GM13977 (cell line): ENCODE measurements at regions not wholly inside any gene's neighbourhood (a gene's known extent, or its start where the extent isn't known, plus 50 kb on each side); places are given as distances from the start of the nearest gene placed in this dataset.
"Not testable (repeated sequence)": the region's sequence is repeated elsewhere in the genome, so short reads cannot be mapped to it uniquely, and the experiment has no call there.

Source experiments
- DNase-seq: peaks from one replicate; pipeline ENCODE4 v3.0.0; 2012; ENCODE audit warnings: low spot score
- in situ Hi-C: fragments of 300-500 bp; cut with MboI; formaldehyde crosslinking; loops from one replicate; pipeline ENCODE4 v1.12.0; 2022; ENCODE audit warnings: low sequenced_read_pairs, low pct_unique_long_range_greater_than_20kb, mixed read lengths, inconsistent platforms; ENCODE audit not compliant: unreplicated experiment
- TF ChIP-seq, protein P1 (sequence below): IDR thresholded peaks from 2 replicates; pipeline ENCODE4 v1.5.1; 2012; ENCODE audit warnings: mild to moderate bottlenecking, control low read depth; ENCODE audit not compliant: insufficient read depth; ENCODE audit errors: extremely low read depth, missing control alignments

DNA sequence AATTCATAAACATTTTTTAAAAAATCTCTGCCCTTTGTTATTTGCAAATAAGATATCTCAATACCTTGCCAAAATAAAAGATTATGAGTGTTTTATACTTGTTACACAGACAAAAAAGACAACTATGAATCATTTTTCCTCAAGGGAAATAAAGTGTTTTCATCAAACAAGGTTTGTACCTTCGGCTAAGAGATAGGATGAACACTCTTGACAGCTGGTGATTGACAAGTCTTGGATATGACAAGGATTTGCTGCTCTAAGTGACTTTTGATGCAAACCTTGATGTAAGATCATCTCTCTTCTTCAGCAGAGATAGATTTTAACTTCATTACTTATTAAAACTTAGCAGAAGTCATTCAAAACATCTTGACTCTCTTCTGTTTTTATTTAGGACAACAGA is 514.3 kb upstream of the IRAK1BP1 start:
- in situ Hi-C loops: no loop called here
- no peak for DNase-seq
- TF ChIP-seq, protein P1, sequence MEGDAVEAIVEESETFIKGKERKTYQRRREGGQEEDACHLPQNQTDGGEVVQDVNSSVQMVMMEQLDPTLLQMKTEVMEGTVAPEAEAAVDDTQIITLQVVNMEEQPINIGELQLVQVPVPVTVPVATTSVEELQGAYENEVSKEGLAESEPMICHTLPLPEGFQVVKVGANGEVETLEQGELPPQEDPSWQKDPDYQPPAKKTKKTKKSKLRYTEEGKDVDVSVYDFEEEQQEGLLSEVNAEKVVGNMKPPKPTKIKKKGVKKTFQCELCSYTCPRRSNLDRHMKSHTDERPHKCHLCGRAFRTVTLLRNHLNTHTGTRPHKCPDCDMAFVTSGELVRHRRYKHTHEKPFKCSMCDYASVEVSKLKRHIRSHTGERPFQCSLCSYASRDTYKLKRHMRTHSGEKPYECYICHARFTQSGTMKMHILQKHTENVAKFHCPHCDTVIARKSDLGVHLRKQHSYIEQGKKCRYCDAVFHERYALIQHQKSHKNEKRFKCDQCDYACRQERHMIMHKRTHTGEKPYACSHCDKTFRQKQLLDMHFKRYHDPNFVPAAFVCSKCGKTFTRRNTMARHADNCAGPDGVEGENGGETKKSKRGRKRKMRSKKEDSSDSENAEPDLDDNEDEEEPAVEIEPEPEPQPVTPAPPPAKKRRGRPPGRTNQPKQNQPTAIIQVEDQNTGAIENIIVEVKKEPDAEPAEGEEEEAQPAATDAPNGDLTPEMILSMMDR: no peak

DNA sequence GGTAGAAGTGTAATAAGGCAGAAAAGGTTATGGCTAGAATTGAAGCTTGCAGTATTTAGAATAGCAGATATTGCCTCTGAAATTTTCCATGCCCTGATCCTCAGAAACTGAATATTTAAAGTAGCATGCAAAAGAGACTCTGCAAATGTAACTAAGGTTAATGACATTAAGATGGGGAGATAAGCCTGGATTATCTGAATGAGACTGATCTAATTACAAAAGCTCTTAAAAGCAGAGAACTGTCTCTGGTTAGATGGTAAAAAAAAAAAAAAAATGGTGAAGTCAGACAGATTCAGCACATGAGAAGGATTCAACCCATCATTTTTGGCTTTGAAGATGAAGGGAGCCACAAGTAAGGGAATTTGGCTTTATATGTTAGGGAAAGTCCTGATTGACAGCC is 503.7 kb upstream of the IRAK1BP1 start:
- TF ChIP-seq, protein P1: no peak
- DNase-seq: no peak
- in situ Hi-C loops: no loop called here

DNA sequence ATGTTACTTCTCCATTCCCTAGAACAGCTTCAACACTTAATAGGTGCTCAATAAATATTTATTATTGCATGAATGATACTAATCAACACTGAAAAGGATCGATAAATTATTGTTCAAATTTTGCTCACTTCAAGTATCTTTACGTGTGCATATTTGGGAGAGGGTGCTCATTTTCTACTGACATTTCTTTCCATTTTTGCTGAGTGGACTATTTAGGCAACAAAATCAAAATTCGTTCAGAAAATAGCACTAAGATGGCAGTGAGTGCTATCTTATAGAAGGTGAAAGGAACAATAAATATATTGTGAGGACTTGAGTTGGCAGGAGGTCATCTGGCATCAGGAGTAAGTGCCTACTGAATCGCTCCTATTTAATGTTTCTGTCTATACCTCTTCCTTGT is 501.9 kb upstream of the IRAK1BP1 start:
- in situ Hi-C loops: no loop called here
- TF ChIP-seq, protein P1: no peak
- DNase-seq: no peak

DNA sequence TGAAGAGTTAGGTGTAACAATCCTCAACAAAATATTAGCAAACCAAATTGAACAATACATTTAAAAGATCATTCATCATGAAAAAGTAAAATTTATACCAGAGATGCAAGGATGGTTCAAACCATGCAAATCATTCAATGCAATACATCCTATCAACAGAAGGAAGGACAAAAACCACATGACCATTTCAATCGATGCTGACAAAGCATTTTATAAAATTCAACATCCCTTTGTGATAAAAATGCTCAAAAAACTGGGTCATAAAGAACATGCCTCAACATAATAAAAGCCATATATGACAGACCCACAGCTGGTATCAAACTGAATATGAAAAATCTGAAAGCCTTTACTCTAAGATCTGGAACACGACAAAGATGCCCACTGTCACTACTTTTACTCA is 490.3 kb upstream of the IRAK1BP1 start:
- DNase-seq: no peak
- in situ Hi-C loops: no loop called here
- TF ChIP-seq, protein P1: no peak

DNA sequence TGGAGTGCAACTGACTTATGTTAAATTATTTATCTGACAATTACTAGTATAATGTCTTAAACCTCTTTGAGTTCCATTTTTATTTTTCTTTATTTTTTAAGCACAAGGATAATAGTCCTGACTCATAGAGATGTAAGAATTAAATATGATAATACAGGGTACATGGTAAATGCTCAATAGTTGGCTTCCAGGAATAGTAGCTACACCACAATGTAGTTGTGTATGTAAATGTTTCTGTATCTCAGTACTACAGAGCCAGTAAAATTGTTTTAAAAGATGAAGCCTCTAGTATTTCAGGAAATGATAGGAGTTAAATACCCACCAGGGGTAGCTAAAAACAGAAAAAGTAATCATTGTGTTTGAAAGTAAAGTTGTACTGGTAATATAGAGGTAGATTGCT is 487.4 kb upstream of the IRAK1BP1 start:
- no peak for DNase-seq
- in situ Hi-C loops: no loop called here
- TF ChIP-seq, protein P1: no peak

DNA sequence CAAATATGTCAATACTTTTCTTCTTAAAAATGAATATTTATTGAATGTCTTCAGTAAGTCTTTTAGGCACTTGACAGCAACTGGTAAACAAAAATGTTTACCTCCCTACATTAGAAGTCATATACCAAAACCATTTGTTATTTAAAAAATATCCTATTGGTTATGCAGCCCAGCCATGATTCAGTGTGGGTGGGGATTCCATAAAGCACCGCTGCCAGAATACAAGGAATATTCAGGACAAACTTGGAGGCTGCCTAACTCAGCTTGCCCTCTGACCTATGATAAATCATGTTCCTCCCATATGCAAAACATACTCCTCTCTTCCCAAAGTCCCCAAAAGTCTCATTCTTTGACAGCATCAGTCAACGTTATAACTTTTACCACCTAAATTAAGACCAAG is 486.8 kb upstream of the IRAK1BP1 start:
- TF ChIP-seq, protein P1: no peak
- in situ Hi-C loops: no loop called here
- no peak for DNase-seq

DNA sequence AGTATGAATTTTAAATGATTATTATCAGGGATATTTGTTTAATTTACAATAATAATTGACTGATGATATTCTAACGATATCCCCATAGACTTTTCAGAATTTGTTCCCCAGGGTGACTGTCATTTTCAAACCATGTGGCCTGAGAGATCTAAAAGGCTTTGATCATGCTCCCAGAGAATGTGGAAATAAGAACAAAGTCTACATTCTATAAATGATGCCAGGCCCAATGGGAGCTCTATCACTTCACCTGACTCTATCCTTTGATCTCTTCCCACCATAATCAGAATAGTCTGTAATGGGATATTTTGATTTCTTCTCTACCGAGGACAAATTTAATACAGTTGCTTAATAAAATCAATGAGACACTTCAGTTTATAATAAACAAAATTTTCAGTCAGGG is 483.4 kb upstream of the IRAK1BP1 start:
- TF ChIP-seq, protein P1: no peak
- DNase-seq: no peak
- in situ Hi-C loops: no loop called here

DNA sequence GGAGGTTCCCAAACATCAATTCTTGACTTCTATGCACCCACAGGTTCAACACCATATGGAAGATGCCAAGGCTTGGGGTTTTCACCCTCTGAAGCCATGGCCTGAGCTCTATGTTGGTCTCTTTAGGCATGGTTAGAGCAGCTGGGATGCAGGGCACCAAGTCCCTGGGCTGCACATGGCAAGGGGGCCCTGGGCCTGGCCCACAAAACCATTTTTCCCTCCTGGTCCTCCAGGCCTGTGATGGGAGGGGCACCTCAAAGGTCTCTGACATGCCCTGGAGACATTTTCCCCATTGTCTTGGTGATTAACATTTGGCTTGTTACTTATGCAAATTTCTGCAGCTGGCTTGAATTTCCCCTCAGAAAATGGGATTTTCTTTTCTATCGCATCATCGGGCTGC is 480.5 kb upstream of the IRAK1BP1 start:
- DNase-seq, in situ Hi-C loops: not testable (repeated sequence)
